Mesenchymal stem cell (in vitro differentiated cells and primary cell): ENCODE measurements at regions not wholly inside any gene's neighbourhood (a gene's known extent, or its start where the extent isn't known, plus 50 kb on each side); places are given as distances from the start of the nearest gene placed in this dataset.

Experiments used
- DNase-seq: peaks from one replicate; pipeline ENCODE4 v3.0.0-alpha.2; 2013
- H2AFZ ChIP-seq: one replicate; pipeline ENCODE4 v1.6.1; 2013; ENCODE audit warnings: low read depth, mild to moderate bottlenecking, control low read depth, inconsistent platforms, low read length, moderate library complexity
- H2AK5ac ChIP-seq: 2 replicates; pipeline ENCODE4 v1.6.1; 2013; ENCODE audit warnings: low read length, moderate library complexity, mild to moderate bottlenecking, inconsistent platforms; ENCODE audit not compliant: severe bottlenecking
- H2BK120ac ChIP-seq: one replicate; pipeline ENCODE4 v1.6.1; 2013; ENCODE audit warnings: low read depth, mild to moderate bottlenecking, inconsistent platforms, low read length, moderate library complexity
- H2BK12ac ChIP-seq, 2 experiments: one replicate each; pipeline ENCODE4 v1.6.1; 2013; ENCODE audit warnings: inconsistent platforms in 2 of 2, low read length in 2 of 2, mild to moderate bottlenecking in 2 of 2, moderate library complexity in 2 of 2, control low read depth in 1 of 2
- H2BK15ac ChIP-seq: one replicate; pipeline ENCODE4 v1.6.1; 2013; ENCODE audit warnings: mild to moderate bottlenecking, low read depth, inconsistent platforms; ENCODE audit not compliant: poor library complexity, severe bottlenecking
- H2BK5ac ChIP-seq: 2 replicates; pipeline ENCODE4 v1.6.1; 2013; ENCODE audit warnings: low read depth, mild to moderate bottlenecking, low read length, control low read depth, inconsistent platforms; ENCODE audit not compliant: poor library complexity, severe bottlenecking
- H3K14ac ChIP-seq, 2 experiments: one replicate each; pipeline ENCODE4 v1.6.1; 2013; ENCODE audit warnings: inconsistent platforms in 2 of 2, low read length in 2 of 2, control low read depth in 1 of 2, mild to moderate bottlenecking in 1 of 2, moderate library complexity in 1 of 2
- H3K18ac ChIP-seq, 2 experiments: one replicate each; pipeline ENCODE4 v1.6.1; 2013; ENCODE audit warnings: inconsistent platforms in 2 of 2, low read length in 2 of 2, control low read depth in 1 of 2, low read depth in 1 of 2, mild to moderate bottlenecking in 1 of 2
- H3K23ac ChIP-seq, 2 experiments: one replicate each; pipeline ENCODE4 v1.6.1; 2013; ENCODE audit warnings: inconsistent platforms in 2 of 2, low read length in 2 of 2, mild to moderate bottlenecking in 2 of 2, moderate library complexity in 2 of 2, control low read depth in 1 of 2
- H3K27ac ChIP-seq: 2 replicates; pipeline ENCODE4 v1.5.1; 2013; ENCODE audit warnings: mild to moderate bottlenecking, moderate library complexity, low read length, control low read depth, inconsistent platforms; ENCODE audit not compliant: poor library complexity, severe bottlenecking
- H3K27me3 ChIP-seq, 2 experiments: 2 replicates each; pipeline versions ENCODE4 v1.6.1 to v1.7.0; 2013; ENCODE audit warnings: low read length in 2 of 2, mild to moderate bottlenecking in 2 of 2, moderate library complexity in 2 of 2, control low read depth in 1 of 2, inconsistent platforms in 1 of 2; ENCODE audit not compliant: control insufficient read depth in 1 of 2, insufficient read depth in 1 of 2
- H3K36me3 ChIP-seq, 2 experiments: 2 replicates each; pipeline versions ENCODE4 v1.6.1 to v1.7.0; 2013; ENCODE audit warnings: low read length in 2 of 2, control low read depth in 1 of 2, inconsistent platforms in 1 of 2, low read depth in 1 of 2, mild to moderate bottlenecking in 1 of 2; ENCODE audit not compliant: insufficient read depth in 2 of 2, control insufficient read depth in 1 of 2
- H3K4ac ChIP-seq, 2 experiments: one replicate each; pipeline ENCODE4 v1.6.1; 2013; ENCODE audit warnings: inconsistent platforms in 2 of 2, low read length in 2 of 2, mild to moderate bottlenecking in 2 of 2, moderate library complexity in 2 of 2, control low read depth in 1 of 2, low read depth in 1 of 2
- H3K4me1 ChIP-seq: 2 replicates; pipeline ENCODE4 v1.6.1; 2013; ENCODE audit warnings: low read depth, low read length, control low read depth; ENCODE audit not compliant: control insufficient read depth, insufficient read depth
- H3K4me2 ChIP-seq: 2 replicates; pipeline ENCODE4 v1.6.1; 2013; ENCODE audit warnings: low read length, mild to moderate bottlenecking, inconsistent platforms; ENCODE audit not compliant: poor library complexity, severe bottlenecking
- H3K4me3 ChIP-seq, 2 experiments: 2 replicates each; pipeline versions ENCODE4 v1.5.1 to v1.7.0; 2013; ENCODE audit warnings: low read length in 2 of 2, mild to moderate bottlenecking in 2 of 2, control low read depth in 1 of 2, low read depth in 1 of 2; ENCODE audit not compliant: insufficient read depth in 1 of 2
- H3K79me1 ChIP-seq: replicated peaks from 2 replicates; pipeline ENCODE4 v1.6.1; 2013; ENCODE audit warnings: mild to moderate bottlenecking, control low read depth, low read length, inconsistent platforms; ENCODE audit not compliant: poor library complexity, severe bottlenecking
- H3K9ac ChIP-seq: 2 replicates; pipeline ENCODE4 v1.7.0; 2013; ENCODE audit warnings: mild to moderate bottlenecking, low read length, moderate library complexity
- H3K9me3 ChIP-seq: 2 replicates; pipeline ENCODE4 v1.7.0; 2013; ENCODE audit warnings: mild to moderate bottlenecking, low read length; ENCODE audit not compliant: control insufficient read depth
- H4K8ac ChIP-seq: one replicate; pipeline ENCODE4 v1.6.1; 2013; ENCODE audit warnings: inconsistent platforms, mild to moderate bottlenecking, low read length, moderate library complexity
- H4K91ac ChIP-seq: one replicate; pipeline ENCODE4 v1.6.1; 2013; ENCODE audit warnings: mild to moderate bottlenecking, low read length, inconsistent platforms
- WGBS: methylation state at CpG from one replicate; pipeline ENCODE4 v1.1.7; 2013; ENCODE audit warnings: mixed read lengths; 5-methylcytosine and 5-hydroxymethylcytosine counted together

DNA sequence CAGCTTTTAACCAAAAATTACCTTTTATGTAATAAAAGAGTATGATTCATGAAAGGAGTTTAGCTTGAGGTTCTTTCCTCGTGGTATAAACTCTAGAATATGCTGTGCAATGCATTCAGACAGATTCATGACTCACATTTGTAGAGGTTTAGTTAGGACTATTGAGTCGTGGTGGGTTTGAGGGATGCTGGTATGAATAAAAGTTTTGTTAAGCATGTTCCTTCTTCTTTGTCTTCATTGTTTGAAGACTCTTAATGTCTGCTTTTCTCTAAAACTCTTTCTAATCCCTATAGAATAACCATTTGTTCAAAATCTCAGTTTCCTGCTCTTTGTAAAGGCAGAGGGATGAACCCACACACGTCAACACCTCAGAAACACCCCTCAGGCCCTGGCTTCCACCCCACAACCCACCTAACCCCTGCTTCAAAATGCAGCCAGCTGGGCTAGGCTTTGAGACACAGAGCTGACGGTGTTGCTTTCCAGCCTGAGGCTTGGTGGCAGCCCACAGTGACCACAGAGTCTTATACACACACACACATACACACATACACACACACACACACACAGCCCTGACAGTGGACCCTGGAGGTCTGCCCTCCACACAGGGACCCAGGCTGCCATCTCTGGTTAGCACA, 69.0 kb upstream of the IRX1 start:
- Histone ChIP-seq H3K23ac (no peak overlapping the region), H2AFZ (no peak overlapping the region), H3K4ac (no peak overlapping the region), H2BK12ac (no peak overlapping the region), H2BK120ac (no peak overlapping the region), H3K4me3 (no peak overlapping the region), H2BK15ac (no peak overlapping the region), H3K18ac (no peak overlapping the region), H2AK5ac (no peak overlapping the region), H2BK5ac (no peak overlapping the region), H3K4me1 (no peaks in the 10 kb centered on the region), H3K79me1 (no peaks in the 10 kb centered on the region), H3K14ac (no peak overlapping the region), H3K36me3 (no peaks in the 10 kb centered on the region), H3K27me3 (no peaks in the 10 kb centered on the region), H4K91ac (no peak overlapping the region), H3K27ac (no peak overlapping the region), H3K9me3 (peaks cover 19% of the 10 kb centered on the region), H3K4me2 (no peak overlapping the region), H3K9ac (no peak overlapping the region), H4K8ac (no peak overlapping the region)
- 47% methylated on average over 3 of the region's 4 CpGs for WGBS
- no peak for DNase-seq

GRCh38 chr5:3522491-3522890, 73.1 kb upstream of the IRX1 start:
- Histone ChIP-seq H3K9me3 (peaks cover 19% of the 10 kb centered on the region), H3K9ac (no peak overlapping the region), H2AK5ac (no peak overlapping the region), H3K14ac (no peak overlapping the region), H2BK5ac (no peak overlapping the region), H3K4me2 (no peak overlapping the region), H3K36me3 (no peaks in the 10 kb centered on the region), H2BK120ac (no peak overlapping the region), H3K18ac (no peak overlapping the region), H3K27ac (no peak overlapping the region), H4K8ac (no peak overlapping the region), H3K4ac (no peak overlapping the region), H3K4me1 (no peaks in the 10 kb centered on the region), H2BK15ac (no peak overlapping the region), H3K23ac (no peak overlapping the region), H4K91ac (no peak overlapping the region), H2BK12ac (no peak overlapping the region), H3K79me1 (no peaks in the 10 kb centered on the region), H3K27me3 (no peaks in the 10 kb centered on the region), H3K4me3 (no peak overlapping the region), H2AFZ (no peak overlapping the region)
- DNase-seq: no peak
- WGBS: 84% methylated on average over 3 of the region's 3 CpGs

- no peak overlapping the region for H3K4me3 ChIP-seq
- H3K27ac ChIP-seq: no peak overlapping the region
- no peak overlapping the region for H3K14ac ChIP-seq
- H2BK12ac ChIP-seq: no peak overlapping the region
- H2BK5ac ChIP-seq: no peak overlapping the region
- H3K4me2 ChIP-seq: no peak overlapping the region
- no peak overlapping the region for H2BK120ac ChIP-seq
- peak overlapping the region; percentile 46 for H4K91ac ChIP-seq
- no peaks in the 10 kb centered on the region for H3K36me3 ChIP-seq
- no peak overlapping the region for H4K8ac ChIP-seq
- H3K79me1 ChIP-seq: no peaks in the 10 kb centered on the region
- H3K9ac ChIP-seq: no peak overlapping the region
- H3K4me1 ChIP-seq: no peaks in the 10 kb centered on the region
- H3K18ac ChIP-seq: no peak overlapping the region
- H2BK15ac ChIP-seq: no peak overlapping the region
- H3K9me3 ChIP-seq: peaks cover 5% of the 10 kb centered on the region
- 72% methylated on average over 7 of the region's 9 CpGs for WGBS
- H3K23ac ChIP-seq: no peak overlapping the region
- no peaks in the 10 kb centered on the region for H3K27me3 ChIP-seq
- H3K4ac ChIP-seq: no peak overlapping the region
- no peak overlapping the region for H2AFZ ChIP-seq
- no peak overlapping the region for H2AK5ac ChIP-seq
- DNase-seq: no peak
Observed at GRCh38 chr5:3518576-3518975, 77.1 kb upstream of the IRX1 start.

DNA sequence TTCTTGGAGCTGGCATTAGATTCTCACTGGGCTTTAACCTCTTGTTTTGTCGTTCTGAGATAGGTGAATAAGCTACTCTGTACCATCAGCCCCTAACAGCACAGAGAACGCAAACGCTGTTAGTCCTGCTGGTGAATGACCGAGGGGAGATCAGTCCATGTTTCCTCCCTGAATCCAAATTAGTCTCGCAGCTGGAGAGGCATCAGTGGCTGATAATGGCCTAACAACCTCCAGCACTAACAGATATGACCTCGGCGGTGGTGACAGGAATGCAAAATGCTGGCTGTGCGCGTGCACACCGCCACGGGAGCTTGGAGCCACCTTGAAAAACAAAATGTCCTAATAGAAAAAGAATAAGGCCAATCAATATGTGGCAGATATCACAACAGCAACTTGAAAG, 77.6 kb upstream of the IRX1 start:
- Histone ChIP-seq H3K18ac (no peak overlapping the region), H3K27ac (no peak overlapping the region), H3K9ac (no peak overlapping the region), H3K4me3 (no peak overlapping the region), H4K8ac (no peak overlapping the region), H3K9me3 (no peaks in the 10 kb centered on the region), H4K91ac (no peak overlapping the region), H3K23ac (no peak overlapping the region), H3K36me3 (no peaks in the 10 kb centered on the region), H2BK120ac (no peak overlapping the region), H3K4me2 (no peak overlapping the region), H3K27me3 (no peaks in the 10 kb centered on the region), H3K14ac (no peak overlapping the region), H3K4ac (no peak overlapping the region), H2AFZ (no peak overlapping the region), H3K79me1 (no peaks in the 10 kb centered on the region), H2AK5ac (no peak overlapping the region), H3K4me1 (no peaks in the 10 kb centered on the region), H2BK12ac (no peak overlapping the region), H2BK15ac (no peak overlapping the region), H2BK5ac (no peak overlapping the region)
- 76% methylated on average over 11 of the region's 11 CpGs for WGBS
- no peak for DNase-seq
